NT2/D1 (cell line): ENCODE measurements at regions not wholly inside any gene's neighbourhood (a gene's known extent, or its start where the extent isn't known, plus 50 kb on each side); places are given as distances from the start of the nearest gene placed in this dataset.

Source experiments
- DNase-seq: peaks from one replicate; pipeline ENCODE4 v3.0.0-alpha.2; 2011; ENCODE audit warnings: low read depth, low spot score
- H3K27me3 ChIP-seq: 2 replicates; pipeline ENCODE4 v1.6.0; 2011; ENCODE audit warnings: mild to moderate bottlenecking; ENCODE audit not compliant: insufficient read length, insufficient read depth
- H3K36me3 ChIP-seq: 2 replicates; pipeline ENCODE4 v1.6.1; 2011; ENCODE audit warnings: mild to moderate bottlenecking, low read length, mixed read lengths; ENCODE audit not compliant: insufficient read depth, insufficient read length
- H3K4me1 ChIP-seq: 2 replicates; pipeline ENCODE4 v1.5.1; 2011; ENCODE audit not compliant: insufficient read depth, insufficient read length
- H3K4me3 ChIP-seq: 2 replicates; pipeline ENCODE4 v1.5.1; 2011; ENCODE audit warnings: low read depth; ENCODE audit not compliant: insufficient read length
- H3K9ac ChIP-seq: 2 replicates; pipeline ENCODE4 v1.6.0; 2011; ENCODE audit warnings: low read depth; ENCODE audit not compliant: insufficient read length
- H3K9me3 ChIP-seq: 2 replicates; pipeline ENCODE4 v1.5.1; 2011; ENCODE audit warnings: mild to moderate bottlenecking, low read length; ENCODE audit not compliant: insufficient read depth
- SUZ12 ChIP-seq: IDR thresholded peaks from 2 replicates; pipeline ENCODE4 v1.6.1; 2011; ENCODE audit not compliant: insufficient read length, insufficient read depth; ENCODE audit errors: extremely low read depth
- YY1 ChIP-seq: IDR thresholded peaks from 2 replicates; pipeline ENCODE4 v1.6.1; 2011; ENCODE audit not compliant: insufficient read length, insufficient read depth
- ZNF274 ChIP-seq: IDR thresholded peaks from 2 replicates; pipeline ENCODE4 v1.6.1; 2011; ENCODE audit warnings: mild to moderate bottlenecking, low read depth, low read length

- no peaks in the 10 kb centered on the region for H3K36me3 ChIP-seq
- DNase-seq = no peak
- no peak overlapping the region for H3K4me3 ChIP-seq
- no peaks in the 10 kb centered on the region for H3K9me3 ChIP-seq
- H3K9ac ChIP-seq = no peak overlapping the region
- no peaks in the 10 kb centered on the region for H3K27me3 ChIP-seq
- TF ChIP-seq SUZ12 (no peak), ZNF274 (no peak), YY1 (no peak)
- no peaks in the 10 kb centered on the region for H3K4me1 ChIP-seq
These were observed 81.4 kb upstream of the HABP2 start for GRCh38 chr10:113471241-113471996.

- H3K9me3 ChIP-seq = peaks cover 2% of the 10 kb centered on the region; the same call in 1 of the 2 replicates
These were observed 79.8 kb upstream of the HABP2 start for GRCh38 chr10:113473011-113473410.

GRCh38 chr10:113473851-113474250 lies 79.0 kb upstream of the HABP2 start:
- Histone ChIP-seq H3K4me3 (no peak overlapping the region), H3K9me3 (peaks cover 10% of the 10 kb centered on the region)
- no peak for DNase-seq

More at GRCh38 chr10:113473011-113473410, 79.8 kb upstream of the HABP2 start:
- no peaks in the 10 kb centered on the region for H3K27me3 ChIP-seq
- TF ChIP-seq SUZ12 (no peak), ZNF274 (no peak), YY1 (no peak)
- H3K4me3 ChIP-seq = no peak overlapping the region
- H3K4me1 ChIP-seq = no peaks in the 10 kb centered on the region
- DNase-seq = no peak
- H3K9ac ChIP-seq = no peak overlapping the region
- H3K36me3 ChIP-seq = no peaks in the 10 kb centered on the region

GRCh38 chr10:113474752-113475151 lies 78.1 kb upstream of the HABP2 start:
- Histone ChIP-seq H3K4me1 (no peaks in the 10 kb centered on the region), H3K27me3 (no peaks in the 10 kb centered on the region), H3K9me3 (peaks cover 19% of the 10 kb centered on the region), H3K36me3 (no peaks in the 10 kb centered on the region), H3K9ac (no peak overlapping the region), H3K4me3 (no peak overlapping the region)
- no peak for DNase-seq
- TF ChIP-seq ZNF274 (no peak), YY1 (no peak), SUZ12 (no peak)

More at GRCh38 chr10:113473851-113474250, 79.0 kb upstream of the HABP2 start:
- Histone ChIP-seq H3K36me3 (no peaks in the 10 kb centered on the region), H3K4me1 (no peaks in the 10 kb centered on the region), H3K27me3 (no peaks in the 10 kb centered on the region), H3K9ac (no peak overlapping the region)
- TF ChIP-seq SUZ12 (no peak), YY1 (no peak), ZNF274 (no peak)

- H3K27me3 ChIP-seq = no peaks in the 10 kb centered on the region
- DNase-seq = no peak
- TF ChIP-seq ZNF274 = no peak
- TF ChIP-seq YY1 = no peak
- TF ChIP-seq SUZ12 = no peak
These were observed 77.5 kb upstream of the HABP2 start for GRCh38 chr10:113475381-113475807.

GRCh38 chr10:113476191-113476590 lies 76.7 kb upstream of the HABP2 start:
- Histone ChIP-seq H3K9me3 (peaks cover 33% of the 10 kb centered on the region), H3K4me1 (no peaks in the 10 kb centered on the region), H3K36me3 (no peaks in the 10 kb centered on the region), H3K4me3 (no peak overlapping the region), H3K27me3 (no peaks in the 10 kb centered on the region), H3K9ac (no peak overlapping the region)
- no peak for TF ChIP-seq YY1
- no peak for TF ChIP-seq ZNF274
- no peak for TF ChIP-seq SUZ12
- no peak for DNase-seq

More at GRCh38 chr10:113475381-113475807, 77.5 kb upstream of the HABP2 start:
- Histone ChIP-seq H3K4me3 (no peak overlapping the region), H3K9me3 (peaks cover 25% of the 10 kb centered on the region), H3K4me1 (no peaks in the 10 kb centered on the region), H3K36me3 (no peaks in the 10 kb centered on the region), H3K9ac (no peak overlapping the region)

GRCh38 chr10:113476673-113477072 lies 76.2 kb upstream of the HABP2 start:
- Histone ChIP-seq H3K4me3 (no peak overlapping the region), H3K9ac (no peak overlapping the region), H3K4me1 (no peaks in the 10 kb centered on the region), H3K9me3 (peaks cover 35% of the 10 kb centered on the region), H3K36me3 (no peaks in the 10 kb centered on the region), H3K27me3 (no peaks in the 10 kb centered on the region)
- TF ChIP-seq ZNF274 = no peak
- no peak for TF ChIP-seq YY1
- TF ChIP-seq SUZ12 = no peak
- DNase-seq = no peak
